Natural killer cell (primary cell): ENCODE measurements at regions not wholly inside any gene's neighbourhood (a gene's known extent, or its start where the extent isn't known, plus 50 kb on each side); places are given as distances from the start of the nearest gene placed in this dataset.

Source experiments
- ATAC-seq, 3 donors: fragments of 150-1000 bp in 2 of 3; fragments of 200-7000 bp in 1 of 3; cut with Tn5 transposase; 1 replicate in 1 of 3; 2 replicates in 2 of 3; pipeline ENCODE4 v1.10.0; 2021; ENCODE audit warnings: mild to moderate bottlenecking in 2 of 3, moderate library complexity in 2 of 3
- DNase-seq, 2 donors: peaks; one replicate each; pipeline versions ENCODE4 v3.0.0 to v3.0.0-alpha.2; 2013 to 2021; ENCODE audit warnings: mixed read lengths in 1 of 2
- H3K27ac ChIP-seq: one replicate; pipeline ENCODE4 v1.5.1; 2013; ENCODE audit warnings: mild to moderate bottlenecking, low read length
- H3K27me3 ChIP-seq: one replicate; pipeline ENCODE4 v1.6.1; 2013; ENCODE audit warnings: low read length; ENCODE audit not compliant: control insufficient read depth, insufficient read depth
- H3K36me3 ChIP-seq: one replicate; pipeline ENCODE4 v1.6.1; 2013; ENCODE audit warnings: low read length; ENCODE audit not compliant: control insufficient read depth, insufficient read depth
- H3K4me1 ChIP-seq: one replicate; pipeline ENCODE4 v1.6.1; 2013; ENCODE audit warnings: low read length; ENCODE audit not compliant: control insufficient read depth, insufficient read depth
- H3K4me3 ChIP-seq: one replicate; pipeline ENCODE4 v1.5.1; 2013; ENCODE audit warnings: low read length
- H3K9me3 ChIP-seq: one replicate; pipeline ENCODE4 v1.6.1; 2013; ENCODE audit warnings: low read length; ENCODE audit not compliant: control insufficient read depth, insufficient read depth
- H3K27ac Mint-ChIP-seq, 2 donors: one replicate each; pipeline ENCODE4 v1.8.0; 2022; ENCODE audit warnings: mild to moderate bottlenecking in 2 of 2, mixed read lengths in 2 of 2, moderate library complexity in 1 of 2
- H3K27me3 Mint-ChIP-seq, 2 donors: one replicate each; pipeline ENCODE4 v1.8.0; 2022; ENCODE audit warnings: low read depth in 2 of 2, mixed read lengths in 2 of 2
- H3K36me3 Mint-ChIP-seq: one replicate; pipeline ENCODE4 v1.8.0; 2022; ENCODE audit warnings: mixed read lengths
- H3K4me1 Mint-ChIP-seq, 2 donors: one replicate each; pipeline ENCODE4 v1.8.0; 2022; ENCODE audit warnings: mixed read lengths in 2 of 2
- H3K4me3 Mint-ChIP-seq: one replicate; pipeline ENCODE4 v1.8.0; 2022; ENCODE audit warnings: mild to moderate bottlenecking, moderate library complexity, mixed read lengths
- H3K9me3 Mint-ChIP-seq, 2 donors: one replicate each; pipeline ENCODE4 v1.8.0; 2022; ENCODE audit warnings: mixed read lengths in 2 of 2
- CTCF ChIP-seq: fragments of 200-600 bp; IDR thresholded peaks from one replicate; pipeline ENCODE4 v1.8.0; 2022; ENCODE audit warnings: antibody characterized with exemption
- WGBS: methylation state at CpG from one replicate; pipeline ENCODE4 v1.1.7; 2013; ENCODE audit warnings: missing lambda C conversion rate; ENCODE audit not compliant: insufficient coverage; 5-methylcytosine and 5-hydroxymethylcytosine counted together
- intact Hi-C: fragments of 100-400 bp; cut with micrococcal nuclease; formaldehyde crosslinking; loops from one replicate; pipeline ENCODE4 v1.14.2; 2022

DNA sequence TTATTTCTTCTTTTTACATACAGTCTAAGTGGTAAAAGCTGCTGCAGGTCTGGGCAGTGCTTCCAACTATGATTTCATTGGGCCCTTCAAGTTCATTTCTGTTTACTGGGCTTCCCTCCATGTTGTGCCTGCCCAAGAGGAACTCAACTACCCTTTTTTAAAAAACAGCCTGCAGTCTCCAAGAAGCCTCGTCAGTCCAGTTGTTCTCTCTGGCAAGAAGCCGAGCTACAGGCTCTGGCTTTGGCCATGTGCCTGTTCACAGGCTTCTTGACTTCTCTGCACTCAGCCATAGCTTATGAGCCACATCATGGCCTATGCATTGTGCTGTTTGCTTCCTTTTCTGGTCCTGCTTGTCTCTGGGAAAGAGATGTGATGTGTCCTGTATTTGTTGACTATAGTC, 119.7 kb upstream of the PJA2 start:
- no peak overlapping the region for H3K27ac ChIP-seq
- H3K36me3 ChIP-seq: no peaks in the 10 kb centered on the region
- H3K9me3 Mint-ChIP-seq: no peaks in the 10 kb centered on the region
- no peaks in the 10 kb centered on the region for H3K4me1 ChIP-seq
- peaks cover 4 to 10% of the 10 kb centered on the region in 2 donors for H3K27me3 Mint-ChIP-seq
- intact Hi-C loops: no loop called here
- no peaks in the 10 kb centered on the region for H3K9me3 ChIP-seq
- H3K4me1 Mint-ChIP-seq: no peaks in the 10 kb centered on the region
- 94% methylated on average over 2 of the region's 2 CpGs for WGBS
- no peak overlapping the region for H3K27ac Mint-ChIP-seq
- no peak overlapping the region for H3K4me3 Mint-ChIP-seq
- H3K4me3 ChIP-seq: no peak overlapping the region
- no peak for ATAC-seq
- TF ChIP-seq CTCF: no peak
- peaks cover 2% of the 10 kb centered on the region for H3K27me3 ChIP-seq
- no peak for DNase-seq
- no peaks in the 10 kb centered on the region for H3K36me3 Mint-ChIP-seq

- no peak overlapping the region for H3K4me3 Mint-ChIP-seq
- H3K36me3 Mint-ChIP-seq: no peaks in the 10 kb centered on the region
- no peaks in the 10 kb centered on the region for H3K9me3 Mint-ChIP-seq
- H3K27me3 ChIP-seq: no peaks in the 10 kb centered on the region
- DNase-seq: no peak
- no peaks in the 10 kb centered on the region for H3K4me1 Mint-ChIP-seq
- no peak overlapping the region for H3K27ac Mint-ChIP-seq
- TF ChIP-seq CTCF: no peak
- ATAC-seq: no peak
- no peaks in the 10 kb centered on the region for H3K36me3 ChIP-seq
- intact Hi-C loops: no loop called here
- H3K9me3 ChIP-seq: no peaks in the 10 kb centered on the region
- no peaks in the 10 kb centered on the region for H3K4me1 ChIP-seq
- H3K27ac ChIP-seq: no peak overlapping the region
- WGBS: 78% methylated on average over 1 of the region's 2 CpGs
- no peak overlapping the region for H3K4me3 ChIP-seq
- H3K27me3 Mint-ChIP-seq: peaks cover 0 to 10% of the 10 kb centered on the region in 2 donors
Measured at GRCh38 chr5:109524555-109524954, 114.8 kb upstream of the PJA2 start.

- H3K4me3 ChIP-seq: no peak overlapping the region
- H3K27me3 Mint-ChIP-seq: peaks cover 0 to 10% of the 10 kb centered on the region in 2 donors
- no peaks in the 10 kb centered on the region for H3K9me3 ChIP-seq
- ATAC-seq (no peak), DNase-seq (no peak)
- no peak for TF ChIP-seq CTCF
- no peak overlapping the region for H3K27ac Mint-ChIP-seq
- H3K36me3 Mint-ChIP-seq: no peaks in the 10 kb centered on the region
- H3K4me3 Mint-ChIP-seq: no peak overlapping the region
- WGBS: 95% methylated on average over 2 of the region's 5 CpGs
- H3K4me1 Mint-ChIP-seq: no peaks in the 10 kb centered on the region
- no peaks in the 10 kb centered on the region for H3K27me3 ChIP-seq
- intact Hi-C loops: no loop called here
- H3K36me3 ChIP-seq: no peaks in the 10 kb centered on the region
- H3K4me1 ChIP-seq: no peaks in the 10 kb centered on the region
- no peak overlapping the region for H3K27ac ChIP-seq
- no peaks in the 10 kb centered on the region for H3K9me3 Mint-ChIP-seq
Measured at GRCh38 chr5:109524026-109524425, 114.3 kb upstream of the PJA2 start.

DNA sequence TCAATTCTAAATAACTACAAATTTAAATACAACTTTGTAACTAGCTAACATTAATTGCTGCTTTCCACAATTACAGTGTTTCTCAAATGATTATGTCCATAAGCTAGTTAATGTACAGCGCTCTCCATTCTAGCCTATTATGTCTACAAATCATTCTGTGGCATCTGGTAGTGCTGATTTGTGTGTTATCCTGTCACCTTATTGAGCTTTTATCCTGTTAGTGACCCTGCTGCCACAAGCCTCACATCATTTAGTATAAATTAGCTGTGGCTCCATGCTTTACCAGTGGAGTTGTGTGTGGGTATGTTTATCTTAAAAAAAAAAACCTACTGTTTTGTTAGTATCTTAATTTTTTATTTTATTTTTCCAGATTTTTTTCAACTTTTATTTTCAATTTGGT, 112.6 kb upstream of the PJA2 start:
- intact Hi-C loops: no loop called here
- H3K27ac Mint-ChIP-seq: no peak overlapping the region
- no peaks in the 10 kb centered on the region for H3K9me3 Mint-ChIP-seq
- no peak overlapping the region for H3K27ac ChIP-seq
- no peaks in the 10 kb centered on the region for H3K4me1 Mint-ChIP-seq
- H3K27me3 ChIP-seq: no peaks in the 10 kb centered on the region
- no peak for TF ChIP-seq CTCF
- no peak overlapping the region for H3K4me3 ChIP-seq
- ATAC-seq (no peak), DNase-seq (no peak)
- no peak overlapping the region for H3K4me3 Mint-ChIP-seq
- H3K9me3 ChIP-seq: no peaks in the 10 kb centered on the region
- no peaks in the 10 kb centered on the region for H3K36me3 ChIP-seq
- no CpG with 5 or more reads among the region's 1 CpG for WGBS
- no peaks in the 10 kb centered on the region for H3K36me3 Mint-ChIP-seq
- H3K27me3 Mint-ChIP-seq: peaks cover 0 to 10% of the 10 kb centered on the region in 2 donors
- no peaks in the 10 kb centered on the region for H3K4me1 ChIP-seq
